HL-60 (cell line): ENCODE measurements at regions not wholly inside any gene's neighbourhood (a gene's known extent, or its start where the extent isn't known, plus 50 kb on each side); places are given as distances from the start of the nearest gene placed in this dataset.

ENCODE experiments used
- CTCF ChIP-seq: IDR thresholded peaks from one replicate; pipeline ENCODE4 v1.5.1; 2011; ENCODE audit warnings: low read length, control low read depth, inconsistent platforms; ENCODE audit not compliant: insufficient read depth
- GABPA ChIP-seq: IDR thresholded peaks from 2 replicates; pipeline ENCODE4 v1.6.1; 2012; ENCODE audit warnings: low read depth
- POLR2AphosphoS5 ChIP-seq: IDR thresholded peaks from 2 replicates; pipeline ENCODE4 v1.6.1; 2012; ENCODE audit warnings: low read depth
- REST ChIP-seq: IDR thresholded peaks from 2 replicates; pipeline ENCODE4 v1.6.1; 2012; ENCODE audit warnings: low read depth; ENCODE audit not compliant: insufficient replicate concordance
- SPI1 ChIP-seq: IDR thresholded peaks from 2 replicates; pipeline ENCODE4 v1.6.1; 2012; ENCODE audit warnings: low read depth, mild to moderate bottlenecking, borderline replicate concordance

GRCh38 chr6:141313986-141314385 lies 818.7 kb upstream of the GJE1 start:
- TF ChIP-seq POLR2AphosphoS5 (no peak), REST (no peak), CTCF (no peak), GABPA (no peak), SPI1 (no peak)
